Panc1 (cell line): ENCODE measurements at regions not wholly inside any gene's neighbourhood (a gene's known extent, or its start where the extent isn't known, plus 50 kb on each side); places are given as distances from the start of the nearest gene placed in this dataset.

Experiments used
- ATAC-seq: fragments of 200-7000 bp; cut with Tn5 transposase; 2 replicates; pipeline ENCODE4 v1.9.1; 2020; ENCODE audit warnings: mild to moderate bottlenecking, moderate library complexity
- BruUV-seq: library from RNA; stranded (reverse); fragments of 400-500 nt; replicated peaks from 2 replicates; lab custom pipeline; 2021; lab: Mats Ljungman, UMichigan
- CTCF ChIA-PET: fragments of 300-600 bp; sonication (Branson Sonifier 250); formaldehyde crosslinking; loops from one replicate; lab custom pipeline; 2022; ENCODE audit warnings: antibody characterized with exemption; lab: Charles Lee
- POLR2A ChIA-PET: fragments of 300-600 bp; sonication (Branson Sonifier 250); formaldehyde crosslinking; loops from one replicate; lab custom pipeline; 2022; ENCODE audit warnings: antibody characterized with exemption; lab: Charles Lee
- DNase-seq: peaks from one replicate; pipeline ENCODE4 v3.0.0-alpha.2; 2010; ENCODE audit warnings: low read depth, low spot score
- H3K27ac ChIP-seq: 2 replicates; pipeline ENCODE4 v1.5.1; 2011; ENCODE audit warnings: mild to moderate bottlenecking, low read length, inconsistent platforms
- H3K27me3 ChIP-seq: fragments of 200-500 bp; sonication (Bioruptor generic); 2 replicates; pipeline ENCODE4 v1.6.0; 2014; ENCODE audit warnings: low read length, inconsistent platforms; ENCODE audit not compliant: control insufficient read depth, insufficient read depth
- H3K36me3 ChIP-seq: fragments of 200-500 bp; sonication (Bioruptor generic); 2 replicates; pipeline ENCODE4 v1.5.1; 2014; ENCODE audit warnings: inconsistent platforms, mild to moderate bottlenecking, low read length, moderate library complexity; ENCODE audit not compliant: control insufficient read depth, insufficient read depth
- H3K4me1 ChIP-seq: 2 replicates; pipeline ENCODE4 v1.5.1; 2011; ENCODE audit warnings: inconsistent platforms, mild to moderate bottlenecking, low read length, moderate library complexity; ENCODE audit not compliant: control insufficient read depth, insufficient read depth
- H3K4me3 ChIP-seq, 2 experiments: 2 replicates each; pipeline ENCODE4 v1.5.1; 2011 to 2012; ENCODE audit warnings: low read depth in 2 of 2, low read length in 2 of 2, mild to moderate bottlenecking in 2 of 2, inconsistent platforms in 1 of 2, moderate library complexity in 1 of 2
- H3K9me3 ChIP-seq: fragments of 200-500 bp; sonication (Bioruptor generic); 2 replicates; pipeline ENCODE4 v1.5.1; 2014; ENCODE audit warnings: low read depth, mild to moderate bottlenecking, inconsistent platforms, low read length, moderate library complexity; ENCODE audit not compliant: control insufficient read depth, insufficient read depth
- POLR2AphosphoS5 ChIP-seq: IDR thresholded peaks from 2 replicates; pipeline ENCODE4 v1.6.1; 2012; ENCODE audit warnings: mild to moderate bottlenecking, low read depth, low read length, moderate library complexity
- REST ChIP-seq, 2 experiments: IDR thresholded peaks; 2 replicates each; pipeline ENCODE4 v1.6.1; 2011 to 2012; ENCODE audit warnings: low read depth in 2 of 2, control low read depth in 1 of 2, low read length in 1 of 2, mild to moderate bottlenecking in 1 of 2, moderate library complexity in 1 of 2; ENCODE audit not compliant: insufficient read depth in 1 of 2
- SIN3A ChIP-seq: IDR thresholded peaks from 2 replicates; pipeline ENCODE4 v1.6.1; 2012; ENCODE audit warnings: low read depth, mild to moderate bottlenecking, low read length, moderate library complexity, borderline replicate concordance; ENCODE audit not compliant: insufficient read depth
- TCF7L2 ChIP-seq: IDR thresholded peaks from 2 replicates; pipeline ENCODE4 v1.6.1; 2011; ENCODE audit warnings: mild to moderate bottlenecking, low read depth, low read length, inconsistent platforms
- in situ Hi-C: cut with HindIII; loops from 2 replicates; pipeline ENCODE4 v1.10.0; 2016; ENCODE audit warnings: low sequenced_read_pairs, low pct_unique_long_range_greater_than_20kb
- intact Hi-C: fragments of 100-400 bp; cut with micrococcal nuclease; formaldehyde crosslinking; loops from one replicate; pipeline ENCODE4 v1.10.0; 2022; ENCODE audit not compliant: unreplicated experiment
- TF ChIP-seq, protein P1 (sequence below): fragments of 450-650 bp; IDR thresholded peaks from 2 replicates; pipeline ENCODE4 v1.5.1; 2017; ENCODE audit warnings: mild to moderate bottlenecking

GRCh38 chr2:64237266-64237665 lies 93.0 kb upstream of the PELI1 start:
- POLR2A ChIA-PET = interaction anchor here (0.7 kb wide), 1 partner anchor 288 kb away, joined by 6 read pairs; no protein-coding TSS in a partner anchor
- no peak for TF ChIP-seq POLR2AphosphoS5
- ATAC-seq = no peak

DNA sequence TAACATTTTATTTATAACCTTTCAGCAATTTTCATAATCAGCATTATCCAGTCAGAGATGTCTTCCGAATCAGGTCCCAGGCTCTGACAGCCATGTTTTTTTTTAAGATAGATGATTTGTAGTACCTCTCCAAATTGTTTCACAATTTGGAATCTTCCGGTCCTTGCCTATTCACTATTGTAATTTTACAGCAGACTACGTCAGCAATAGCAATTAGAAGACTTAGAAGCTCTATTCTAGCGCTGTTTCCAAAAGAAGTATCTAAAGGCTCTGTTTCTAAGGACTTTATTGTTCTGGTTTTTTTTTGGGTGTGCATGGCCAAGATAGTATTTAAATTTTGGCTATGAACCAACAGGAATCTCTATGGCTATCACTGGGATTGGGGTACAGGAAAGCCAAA lies 94.6 kb upstream of the PELI1 start:
- no peaks in the 10 kb centered on the region for H3K36me3 ChIP-seq
- intact Hi-C loops = no loop called here
- no peak for TF ChIP-seq TCF7L2
- TF ChIP-seq POLR2AphosphoS5 = no peak
- no peak for TF ChIP-seq SIN3A
- TF ChIP-seq, protein P1, sequence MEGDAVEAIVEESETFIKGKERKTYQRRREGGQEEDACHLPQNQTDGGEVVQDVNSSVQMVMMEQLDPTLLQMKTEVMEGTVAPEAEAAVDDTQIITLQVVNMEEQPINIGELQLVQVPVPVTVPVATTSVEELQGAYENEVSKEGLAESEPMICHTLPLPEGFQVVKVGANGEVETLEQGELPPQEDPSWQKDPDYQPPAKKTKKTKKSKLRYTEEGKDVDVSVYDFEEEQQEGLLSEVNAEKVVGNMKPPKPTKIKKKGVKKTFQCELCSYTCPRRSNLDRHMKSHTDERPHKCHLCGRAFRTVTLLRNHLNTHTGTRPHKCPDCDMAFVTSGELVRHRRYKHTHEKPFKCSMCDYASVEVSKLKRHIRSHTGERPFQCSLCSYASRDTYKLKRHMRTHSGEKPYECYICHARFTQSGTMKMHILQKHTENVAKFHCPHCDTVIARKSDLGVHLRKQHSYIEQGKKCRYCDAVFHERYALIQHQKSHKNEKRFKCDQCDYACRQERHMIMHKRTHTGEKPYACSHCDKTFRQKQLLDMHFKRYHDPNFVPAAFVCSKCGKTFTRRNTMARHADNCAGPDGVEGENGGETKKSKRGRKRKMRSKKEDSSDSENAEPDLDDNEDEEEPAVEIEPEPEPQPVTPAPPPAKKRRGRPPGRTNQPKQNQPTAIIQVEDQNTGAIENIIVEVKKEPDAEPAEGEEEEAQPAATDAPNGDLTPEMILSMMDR = no peak
- TF ChIP-seq REST (IDR thresholded peaks at IDR 0.05; ENCODE audit: insufficient read depth in 1 of 2, low read depth in 2 of 2, low read length in 1 of 2) = no peak
- in situ Hi-C loops = no loop called here
- H3K9me3 ChIP-seq = no peaks in the 10 kb centered on the region
- BruUV-seq = no TSS peak
- ATAC-seq (no peak), DNase-seq (no peak)
- H3K27ac ChIP-seq = no peak overlapping the region
- H3K27me3 ChIP-seq = no peaks in the 10 kb centered on the region
- ChIA-PET POLR2A (no interaction called here), CTCF (no interaction called here)
- H3K4me3 ChIP-seq = no peak overlapping the region
- no peaks in the 10 kb centered on the region for H3K4me1 ChIP-seq

More at GRCh38 chr2:64237266-64237665, 93.0 kb upstream of the PELI1 start:
- in situ Hi-C loops (no loop called here), intact Hi-C loops (no loop called here)
- no peaks in the 10 kb centered on the region for H3K4me1 ChIP-seq
- BruUV-seq = no TSS peak
- CTCF ChIA-PET = no interaction called here
- H3K27ac ChIP-seq = no peak overlapping the region
- H3K4me3 ChIP-seq = no peak overlapping the region
- no peak for DNase-seq
- no peaks in the 10 kb centered on the region for H3K9me3 ChIP-seq
- no peaks in the 10 kb centered on the region for H3K36me3 ChIP-seq
- H3K27me3 ChIP-seq = no peaks in the 10 kb centered on the region

DNA sequence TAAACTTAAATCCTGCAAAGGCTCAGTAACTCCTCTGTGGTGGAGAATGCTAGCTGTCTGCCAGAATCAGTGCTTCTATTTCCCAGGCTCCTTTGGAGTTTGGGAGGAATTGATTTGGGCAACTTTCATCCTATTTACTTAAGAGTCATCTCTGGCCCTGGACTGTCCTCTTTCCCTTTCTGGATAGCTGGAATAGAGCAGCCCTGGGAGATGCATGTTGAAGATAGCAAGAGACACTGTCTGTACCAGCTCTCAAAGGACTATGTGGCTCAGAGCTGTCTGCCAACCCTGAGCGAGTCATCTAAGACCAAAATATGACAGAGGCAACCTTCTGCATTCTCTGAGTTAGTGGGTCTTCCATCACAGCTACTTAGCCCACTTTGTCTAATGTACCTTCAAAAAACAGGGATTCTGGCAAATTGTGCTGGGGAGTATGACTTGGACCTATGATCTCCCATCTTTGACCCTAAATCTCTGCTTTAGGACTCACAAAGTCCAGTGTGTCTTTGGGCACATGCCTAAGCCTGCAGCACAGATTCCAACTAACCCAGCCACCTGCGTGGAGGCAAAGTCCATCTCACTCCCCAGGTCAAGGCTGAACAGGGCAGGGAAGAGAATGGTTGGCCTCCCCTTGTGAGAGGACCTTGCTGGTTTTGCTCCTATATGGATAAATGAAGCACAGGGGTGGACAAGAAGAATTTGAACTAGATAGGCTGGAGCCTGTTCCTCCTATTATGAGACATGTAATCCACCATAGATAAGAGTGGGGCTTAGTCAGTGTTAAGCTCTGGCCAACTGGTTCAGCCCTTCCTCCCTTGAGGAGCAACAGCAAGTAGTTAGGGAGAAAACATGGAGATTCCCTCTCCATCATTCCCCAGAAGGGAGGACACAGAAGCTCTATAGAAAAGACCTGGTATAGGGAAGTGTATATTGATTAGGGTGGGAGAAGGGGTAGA lies 99.1 kb upstream of the PELI1 start:
- peaks cover 4% of the 10 kb centered on the region; the same call in 1 of the 2 replicates for H3K27me3 ChIP-seq
- no peak overlapping the region for H3K4me3 ChIP-seq
- DNase-seq = no peak
- ChIA-PET POLR2A (no interaction called here), CTCF (no interaction called here)
- intact Hi-C loops (no loop called here), in situ Hi-C loops (no loop called here)
- H3K9me3 ChIP-seq = no peaks in the 10 kb centered on the region
- BruUV-seq = no TSS peak
- H3K27ac ChIP-seq = no peak overlapping the region
- TF ChIP-seq, protein P1 = no peak
- TF ChIP-seq REST (IDR thresholded peaks at IDR 0.05; ENCODE audit: insufficient read depth in 1 of 2, low read depth in 2 of 2, low read length in 1 of 2) (no peak), POLR2AphosphoS5 (no peak), SIN3A (no peak), TCF7L2 (no peak)
- H3K4me1 ChIP-seq = no peaks in the 10 kb centered on the region
- H3K36me3 ChIP-seq = no peaks in the 10 kb centered on the region
- no peak for ATAC-seq
